DMS 273 (cell line): ENCODE measurements at regions not wholly inside any gene's neighbourhood (a gene's known extent, or its start where the extent isn't known, plus 50 kb on each side); places are given as distances from the start of the nearest gene placed in this dataset.
"Not testable (repeated sequence)": the region's sequence is repeated elsewhere in the genome, so short reads cannot be mapped to it uniquely, and the experiment has no call there.

Experiments
- DNase-seq: peaks from one replicate; lab custom pipeline; 2025; ENCODE audit not compliant: unreplicated experiment; lab: John Stamatoyannopoulos, UW

DNA sequence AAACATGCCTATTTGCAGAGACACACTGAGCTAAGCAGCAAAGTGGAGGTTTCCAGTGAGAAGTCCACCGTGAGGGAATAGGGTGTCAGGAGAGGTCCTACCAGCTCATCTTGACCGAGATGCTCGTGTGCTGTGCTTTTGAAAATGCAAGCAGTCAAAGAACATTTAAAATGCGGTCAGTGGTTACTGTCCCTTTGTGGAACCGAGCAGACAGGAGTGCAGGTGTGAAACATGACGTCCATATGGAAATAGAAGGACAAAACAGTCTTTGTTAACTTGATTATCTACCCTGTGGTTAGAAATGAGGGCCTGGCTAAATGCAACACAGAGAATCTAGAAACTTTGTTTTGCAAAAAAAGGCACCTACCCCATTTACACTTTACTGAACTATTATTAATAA lies 473.3 kb downstream of the SPATA31A6 start:
- not testable (repeated sequence) for DNase-seq

DNA sequence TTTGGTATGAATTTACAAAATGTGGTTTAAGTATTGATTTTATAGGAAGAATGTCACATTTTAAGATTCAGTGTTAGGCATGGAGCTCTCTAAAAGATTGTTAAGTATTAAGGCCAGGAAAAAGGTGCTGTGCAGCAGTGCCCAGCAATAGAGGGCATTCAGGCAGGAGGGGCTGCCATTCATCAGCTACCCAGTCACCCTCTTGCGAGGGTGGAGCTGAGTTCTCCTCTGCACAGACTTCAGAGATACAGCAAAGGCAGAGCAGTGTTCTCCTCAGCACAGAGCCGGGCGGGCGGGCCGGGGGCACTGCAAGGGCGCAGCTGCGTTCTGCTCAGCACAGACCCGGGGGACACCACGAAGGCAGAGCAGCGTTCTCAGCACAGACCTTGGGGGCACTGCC lies 474.0 kb downstream of the SPATA31A6 start:
- DNase-seq: not testable (repeated sequence)

DNA sequence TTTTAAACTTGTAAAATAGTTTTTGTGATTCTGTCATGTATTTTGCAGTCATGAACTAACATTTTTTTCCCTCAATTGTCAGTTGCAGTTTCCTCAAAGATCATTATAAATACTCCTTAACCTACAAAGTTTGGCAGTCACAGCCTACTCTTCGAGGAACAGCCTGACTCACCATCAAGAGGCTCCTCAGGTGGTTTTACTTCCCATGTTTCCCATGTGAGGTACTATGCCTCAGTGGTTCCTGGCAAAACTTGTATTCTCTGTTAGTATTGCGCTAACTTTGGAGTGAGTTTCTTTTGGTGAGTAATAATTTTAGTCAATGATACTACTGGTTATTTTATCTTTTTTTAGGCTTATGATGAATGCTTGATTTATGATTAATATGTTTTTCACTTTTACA lies 513.7 kb downstream of the SPATA31A6 start:
- not testable (repeated sequence) for DNase-seq

DNA sequence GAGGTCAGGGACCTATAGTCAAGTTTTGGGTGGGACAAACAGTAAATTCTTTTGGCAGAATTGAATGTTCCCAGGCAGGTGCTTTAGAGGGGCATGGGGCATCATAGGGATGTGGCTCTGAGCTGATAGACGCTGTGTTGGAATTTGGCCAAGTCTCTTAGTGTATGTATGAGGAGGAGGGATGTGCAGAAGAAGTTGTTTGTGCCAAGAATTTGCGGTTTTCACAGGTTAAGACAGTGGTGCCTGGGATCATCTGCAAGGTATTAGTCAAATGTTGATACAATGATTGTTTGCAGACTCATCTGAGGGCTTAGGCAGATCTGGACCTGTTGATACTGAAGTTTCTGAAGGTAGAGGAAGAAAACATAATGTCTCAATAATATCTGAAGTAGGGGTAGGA lies 519.4 kb downstream of the SPATA31A6 start:
- not testable (repeated sequence) for DNase-seq

DNA sequence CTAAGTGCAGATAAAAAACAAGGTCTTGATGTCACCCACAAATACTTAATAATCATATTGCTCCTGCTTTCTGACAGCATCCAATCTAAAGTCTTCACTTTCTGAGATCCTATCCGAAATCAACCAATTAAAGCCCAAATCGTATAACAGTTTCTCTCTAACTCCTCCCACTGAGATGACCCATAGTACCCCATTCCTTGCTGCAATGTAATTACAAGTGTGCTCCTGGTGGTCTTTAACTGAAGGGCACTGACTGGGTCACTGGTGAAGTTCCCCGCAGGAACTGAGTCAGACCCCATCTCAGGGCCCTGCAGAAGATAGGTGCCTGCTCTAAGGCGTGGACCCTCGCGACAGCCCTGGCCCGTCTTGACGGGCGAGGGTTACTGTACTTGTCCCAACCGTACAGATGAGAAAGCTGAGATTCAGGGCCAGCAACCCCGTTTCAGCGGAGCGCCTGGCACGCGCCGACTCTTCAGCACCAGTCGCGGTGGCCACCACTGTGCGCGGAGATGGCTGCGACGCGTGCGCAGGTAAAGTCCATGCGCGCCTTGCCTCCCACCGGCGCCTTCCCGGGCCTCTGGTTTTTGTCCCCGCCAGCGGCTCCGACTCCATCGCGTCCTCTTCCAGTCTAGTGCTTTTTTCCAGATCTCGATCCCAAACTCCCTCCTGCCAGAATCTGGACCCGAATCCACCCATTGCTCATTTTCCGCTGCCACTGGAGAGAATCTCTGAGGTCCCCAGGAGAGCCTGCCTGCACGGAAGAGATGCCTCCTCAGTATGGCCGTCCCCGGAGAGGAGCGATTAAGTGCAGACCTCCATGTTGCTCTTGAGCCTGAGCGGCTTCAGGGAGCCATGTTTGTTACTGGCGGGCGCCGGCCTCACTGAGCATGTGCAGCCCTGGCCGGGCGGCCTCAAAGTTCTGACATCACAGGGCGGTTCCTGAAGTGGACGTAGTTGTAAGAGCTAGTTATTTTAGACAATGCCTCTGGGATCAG lies 541.7 kb downstream of the SPATA31A6 start:
- DNase-seq: not testable (repeated sequence)

DNA sequence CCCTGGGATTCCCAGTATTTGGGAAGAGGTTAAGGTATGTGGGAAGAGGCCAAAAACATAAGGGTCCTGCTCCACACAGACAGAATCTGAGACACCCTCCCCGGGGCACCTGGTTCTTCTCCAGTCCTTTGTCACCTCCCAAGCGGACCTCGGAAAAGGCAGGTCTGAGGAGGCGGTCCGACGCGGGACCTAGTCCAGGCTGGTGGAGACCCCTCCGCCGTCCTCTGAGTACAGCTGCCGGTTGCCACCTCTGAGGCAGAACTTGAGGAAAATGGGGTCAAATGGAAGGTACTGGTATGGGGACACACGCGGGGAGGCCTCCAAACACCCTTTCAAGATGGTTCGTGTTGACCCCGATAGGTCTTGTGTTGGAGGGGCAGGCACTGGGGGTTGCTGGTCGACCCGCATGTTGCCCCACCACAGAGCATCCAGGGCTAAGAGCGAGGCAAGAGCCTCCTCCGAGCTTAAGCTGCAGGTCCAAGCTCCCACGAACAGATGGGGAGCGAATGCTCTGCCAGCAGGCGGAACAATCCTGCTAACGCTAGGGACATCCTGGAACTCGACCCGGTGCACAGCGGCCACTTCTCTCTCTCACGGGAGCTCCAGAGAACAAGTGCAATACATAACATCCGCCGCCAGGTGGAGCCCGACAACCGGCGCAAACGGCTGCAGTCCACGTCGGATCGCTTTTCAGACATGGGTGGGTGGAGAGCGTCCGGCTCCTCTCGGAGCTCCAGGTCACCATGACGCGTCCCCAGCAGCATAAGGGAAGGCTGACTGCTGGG lies 559.8 kb downstream of the SPATA31A6 start:
- peak; percentile 86 for DNase-seq

DNA sequence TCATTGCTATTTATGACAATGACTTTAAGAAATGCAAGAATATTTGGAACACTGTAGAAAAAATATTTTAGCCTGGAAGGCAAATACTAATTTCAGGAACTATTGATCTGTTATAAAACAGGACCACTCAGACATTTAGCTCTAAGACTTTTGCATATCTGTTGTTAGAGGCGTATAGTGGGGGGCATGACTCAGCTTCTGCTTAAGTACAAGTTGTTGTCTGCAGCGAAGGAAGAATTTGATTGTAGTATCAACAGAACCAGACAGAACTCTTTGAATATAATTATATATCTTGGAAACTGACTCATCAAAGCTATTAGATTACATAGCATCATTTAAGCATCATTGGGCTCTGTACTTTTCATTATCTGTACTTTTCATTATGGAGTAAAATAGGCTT lies 573.8 kb downstream of the SPATA31A6 start:
- not testable (repeated sequence) for DNase-seq

DNA sequence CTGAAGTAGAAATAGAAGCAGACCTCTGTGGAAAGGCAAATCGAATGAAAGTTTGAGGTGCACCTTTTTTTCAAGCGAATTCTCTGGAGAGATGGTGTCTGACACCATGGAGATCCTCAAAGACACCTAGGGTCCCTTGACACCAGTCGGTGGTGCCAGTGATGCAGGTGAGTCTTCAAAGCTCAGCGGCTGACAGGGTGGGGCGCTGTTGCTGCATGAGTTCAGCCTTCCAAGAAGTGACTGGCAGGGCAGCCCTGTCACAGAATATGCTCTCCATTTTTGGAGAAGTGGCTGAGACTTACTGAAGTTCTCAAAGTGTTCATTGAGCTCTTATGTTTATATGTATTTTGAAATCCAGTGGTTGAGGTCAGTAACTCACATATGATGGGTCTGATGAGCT lies 575.9 kb downstream of the SPATA31A6 start:
- DNase-seq: peak; percentile 7

DNA sequence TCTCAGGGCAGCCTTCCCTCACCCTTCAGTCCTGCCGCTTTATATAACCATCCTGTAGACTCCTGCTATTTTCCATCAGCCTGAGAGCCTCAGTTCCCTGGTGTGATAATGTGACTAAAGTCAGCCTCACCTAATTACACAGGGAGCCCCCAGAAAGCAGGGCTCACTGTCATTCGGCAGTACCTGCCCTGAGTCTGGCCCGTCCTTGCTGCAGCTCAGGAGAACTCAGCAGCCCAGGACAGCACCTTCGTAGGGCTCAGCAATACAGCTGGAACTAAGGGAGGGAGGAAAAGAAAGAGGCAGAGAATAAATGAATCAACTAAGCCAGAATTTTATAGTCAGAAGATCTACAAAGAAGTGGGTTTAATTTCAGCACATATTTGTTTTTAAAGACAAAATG lies 598.7 kb downstream of the SPATA31A6 start:
- not testable (repeated sequence) for DNase-seq

DNA sequence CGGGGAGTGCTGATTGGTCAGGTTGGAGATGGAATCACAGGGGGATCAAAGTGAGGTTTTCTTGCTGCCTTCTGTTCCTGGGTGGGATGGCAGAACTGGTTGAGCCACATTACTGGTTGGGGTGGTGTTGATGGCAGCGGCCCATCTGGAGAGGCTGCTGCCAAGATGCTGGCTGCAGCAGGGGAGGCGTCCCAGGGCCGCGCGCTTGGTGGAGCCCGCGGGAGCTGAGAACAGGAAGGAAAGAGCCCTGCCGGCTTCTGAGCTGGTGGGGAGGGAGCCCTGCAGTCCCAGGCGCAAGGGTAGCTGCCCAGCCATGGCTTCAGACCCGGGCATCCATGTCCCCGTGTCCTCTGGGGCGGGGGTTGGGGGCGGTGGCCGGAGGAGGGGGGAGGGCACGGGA lies 609.3 kb downstream of the SPATA31A6 start:
- peak; percentile 76 for DNase-seq

DNA sequence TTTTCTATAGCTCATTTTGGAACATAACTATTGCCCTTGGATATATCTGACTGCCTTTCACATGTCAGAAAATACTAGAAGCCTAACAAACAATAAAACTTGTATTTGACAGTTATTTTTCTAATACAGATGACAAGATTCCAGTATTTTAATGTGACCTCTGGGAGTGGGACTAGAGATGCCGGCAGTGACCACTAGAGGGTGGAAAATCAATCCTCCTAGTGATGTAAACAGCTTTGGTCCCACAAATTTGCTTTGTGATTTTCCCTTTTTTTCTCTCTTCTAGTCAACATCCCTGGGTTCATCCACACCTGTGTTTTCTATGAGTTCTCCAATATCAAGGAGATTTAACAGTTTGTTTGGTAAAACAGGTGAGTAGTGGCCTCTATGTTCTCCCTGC lies 615.1 kb downstream of the SPATA31A6 start:
- DNase-seq: peak; percentile 29

DNA sequence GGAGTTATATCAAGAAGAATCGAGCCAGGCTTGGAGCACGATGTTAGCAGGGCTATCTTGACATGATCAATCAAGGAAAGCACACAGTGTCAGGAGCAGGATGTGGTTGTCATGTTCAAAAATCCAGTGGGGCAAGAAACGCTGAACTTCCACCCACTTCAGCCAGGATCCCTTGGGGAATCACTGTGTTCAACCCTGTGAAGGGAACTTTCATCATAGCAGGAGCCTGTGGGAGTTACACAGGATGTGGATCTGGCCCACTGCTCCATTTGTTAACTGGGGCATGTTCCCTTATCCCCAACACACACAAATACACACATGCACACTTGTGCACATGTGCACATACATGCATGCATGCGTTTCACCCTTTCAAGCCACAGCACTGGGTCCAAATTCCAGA lies 619.3 kb downstream of the SPATA31A6 start:
- not testable (repeated sequence) for DNase-seq

DNA sequence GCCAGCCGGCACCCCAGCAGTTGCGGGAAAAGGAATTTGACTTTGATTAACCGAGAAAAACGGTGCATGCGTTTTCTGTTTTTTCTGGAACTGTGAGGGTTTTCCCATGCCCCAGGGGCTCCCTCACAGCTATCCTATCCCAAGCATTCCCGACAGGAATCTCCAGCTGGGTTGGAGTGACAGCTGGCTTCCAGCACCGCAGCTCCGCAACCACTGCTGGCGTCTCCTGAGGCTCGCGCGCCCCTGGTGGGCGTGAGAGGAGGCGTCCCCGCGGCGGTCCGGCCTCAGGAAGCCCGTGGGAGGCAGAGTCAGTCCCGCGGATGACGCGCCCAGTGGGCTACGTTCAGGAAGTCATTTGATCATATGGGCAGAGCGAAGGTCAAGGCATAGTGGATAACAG lies 623.2 kb downstream of the SPATA31A6 start:
- DNase-seq: peak; percentile 50

DNA sequence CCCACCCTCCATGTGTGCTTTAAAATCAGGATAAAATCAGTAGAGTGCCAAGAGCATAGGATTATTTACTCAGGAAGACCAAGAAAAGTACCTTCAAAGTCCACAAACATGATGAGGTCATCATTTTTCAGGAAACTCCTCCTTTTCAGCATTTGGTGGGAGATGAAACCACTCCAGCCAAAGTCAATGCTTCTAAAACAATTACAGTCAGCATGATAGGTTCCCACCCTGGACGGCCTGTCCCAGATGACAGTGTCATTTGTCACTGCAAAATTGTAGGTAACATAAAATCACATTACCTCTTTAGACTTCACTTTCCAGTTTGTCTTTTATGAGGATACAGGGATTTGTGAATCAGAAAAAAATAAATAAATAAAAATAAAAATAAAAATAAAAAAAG lies 638.0 kb downstream of the SPATA31A6 start:
- not testable (repeated sequence) for DNase-seq

DNA sequence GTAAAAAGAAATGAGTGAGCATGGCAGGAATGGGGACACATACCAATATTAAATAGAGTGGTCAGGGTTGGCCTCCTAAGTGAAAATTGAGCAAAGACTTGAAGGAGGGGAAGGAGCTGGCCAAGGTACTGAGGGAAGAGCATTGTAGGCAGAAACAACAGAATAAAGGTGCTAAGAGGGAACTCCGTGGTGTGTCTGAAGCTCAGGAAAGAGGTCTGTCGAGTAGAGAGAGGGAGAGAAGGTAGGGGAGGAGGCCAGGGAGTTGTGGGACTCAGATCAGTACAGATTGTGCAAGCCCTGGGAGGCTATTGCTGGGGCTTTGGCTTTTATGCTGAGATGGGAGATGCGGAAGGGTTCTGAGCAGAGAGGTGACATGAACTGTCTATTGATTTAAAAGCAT lies 664.7 kb downstream of the SPATA31A6 start:
- DNase-seq: not testable (repeated sequence)

DNA sequence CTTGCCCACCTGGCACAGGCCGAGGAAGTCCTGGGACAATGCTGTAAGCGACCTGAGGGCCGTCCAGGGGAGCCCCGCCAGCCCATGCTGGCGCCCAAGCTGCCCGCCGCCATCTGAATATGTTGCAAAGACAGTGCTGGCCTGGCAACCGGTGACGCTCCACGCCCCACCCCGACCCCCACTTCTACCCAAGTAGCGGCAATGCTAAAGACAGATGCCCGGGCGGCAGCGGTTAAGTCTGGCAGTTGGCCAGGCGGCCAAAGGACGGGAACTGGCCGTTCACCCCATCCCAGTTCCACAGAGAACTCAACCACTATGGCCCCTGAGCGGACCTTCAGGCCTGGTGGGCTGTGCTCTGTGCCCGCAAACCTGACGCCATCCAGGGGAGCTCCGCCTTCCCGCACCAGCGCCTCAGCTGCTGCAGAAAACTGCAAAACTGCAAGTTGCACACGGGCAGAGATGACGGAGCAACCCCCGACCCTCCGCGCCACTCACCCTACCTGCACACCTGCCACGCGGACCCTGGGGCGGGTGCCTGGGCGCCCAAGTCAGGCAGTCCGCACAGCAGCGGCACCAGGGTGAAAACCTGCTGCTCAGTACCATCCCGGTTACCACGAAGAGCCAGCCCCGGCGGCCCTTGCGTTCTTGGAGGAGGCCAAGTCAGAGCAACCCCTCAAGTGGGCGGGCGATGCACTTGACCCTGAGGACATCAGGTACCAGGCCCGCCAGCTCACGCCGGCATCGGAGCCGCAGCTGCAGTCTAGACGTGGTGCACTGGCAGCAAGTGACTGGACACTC lies 667.6 kb downstream of the SPATA31A6 start:
- DNase-seq: not testable (repeated sequence)

DNA sequence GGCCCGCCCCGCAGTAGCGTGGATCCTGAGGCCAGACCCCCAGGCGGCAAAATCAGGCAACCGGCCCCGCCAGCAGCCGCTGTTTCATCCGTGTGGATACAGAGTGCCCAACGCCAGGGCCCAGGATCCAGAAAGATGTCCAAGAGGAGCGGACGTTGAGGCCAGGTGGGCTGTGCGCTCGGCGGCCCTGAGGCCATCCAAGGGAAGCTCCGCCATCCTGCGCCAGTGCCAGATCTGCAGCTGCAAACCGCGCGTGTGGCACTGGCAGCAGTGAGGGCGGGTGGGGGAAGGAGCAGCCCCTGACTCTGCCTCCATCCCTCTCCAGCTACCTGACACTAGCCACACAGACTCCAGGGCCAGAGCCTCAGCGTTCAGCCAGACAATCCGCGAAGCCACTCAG lies 668.2 kb downstream of the SPATA31A6 start:
- peak; percentile 4 for DNase-seq

DNA sequence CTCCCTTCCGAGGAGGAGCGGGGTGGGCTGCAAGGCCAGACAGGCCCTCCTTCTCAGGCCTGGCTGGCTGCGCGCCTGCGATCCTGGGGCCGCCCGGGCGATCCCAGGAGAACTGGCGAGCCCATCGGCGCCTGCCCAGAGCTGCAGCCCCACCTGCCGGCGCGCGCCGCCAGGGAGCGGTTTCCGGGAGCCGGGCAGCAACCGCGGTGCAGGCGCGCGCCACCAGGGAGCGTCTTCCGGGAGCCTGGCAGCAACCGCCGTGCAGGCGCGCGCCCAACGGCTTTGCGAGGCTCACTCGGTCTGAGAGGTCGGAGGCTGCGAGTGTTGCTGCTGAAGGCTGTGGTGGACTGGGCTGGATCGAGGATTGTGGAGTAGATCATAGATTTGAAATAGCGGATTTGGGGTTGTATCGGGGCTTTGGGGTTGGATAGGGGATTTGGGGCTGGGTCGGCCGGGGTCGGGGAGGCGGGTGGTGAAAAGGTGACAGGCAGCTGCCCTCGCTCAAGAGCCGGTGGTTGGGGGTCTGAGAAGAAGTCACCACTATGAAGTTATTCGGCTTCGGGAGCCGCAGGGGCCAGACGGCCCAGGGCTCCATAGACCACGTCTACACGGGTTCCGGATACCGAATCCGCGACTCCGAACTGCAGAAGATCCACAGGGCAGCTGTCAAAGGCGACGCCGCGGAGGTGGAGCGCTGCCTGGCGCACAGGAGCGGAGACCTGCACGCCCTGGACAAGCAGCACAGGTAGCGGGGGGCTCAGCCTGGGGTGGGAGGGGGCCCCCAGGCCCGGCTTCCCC lies 668.9 kb downstream of the SPATA31A6 start:
- DNase-seq: peak; percentile 91

DNA sequence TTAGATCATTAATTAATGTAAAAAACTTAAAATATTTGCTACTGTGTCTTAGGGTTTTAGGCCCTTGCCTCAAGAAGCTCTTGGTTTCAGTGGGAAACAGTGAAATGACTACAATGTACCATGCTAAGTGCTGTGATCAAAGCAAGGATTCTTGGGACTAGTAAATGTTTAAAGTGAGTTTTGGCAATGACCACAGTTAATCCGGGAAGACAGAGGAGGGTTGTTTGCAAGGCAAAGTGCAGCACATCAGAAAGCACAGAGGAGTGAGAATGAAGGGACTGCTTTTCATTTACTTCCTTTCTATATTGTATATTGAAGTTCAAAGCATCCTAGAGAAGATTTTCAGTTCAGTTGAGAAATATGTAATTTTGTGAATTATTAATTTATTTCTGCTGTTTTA lies 676.7 kb downstream of the SPATA31A6 start:
- not testable (repeated sequence) for DNase-seq

DNA sequence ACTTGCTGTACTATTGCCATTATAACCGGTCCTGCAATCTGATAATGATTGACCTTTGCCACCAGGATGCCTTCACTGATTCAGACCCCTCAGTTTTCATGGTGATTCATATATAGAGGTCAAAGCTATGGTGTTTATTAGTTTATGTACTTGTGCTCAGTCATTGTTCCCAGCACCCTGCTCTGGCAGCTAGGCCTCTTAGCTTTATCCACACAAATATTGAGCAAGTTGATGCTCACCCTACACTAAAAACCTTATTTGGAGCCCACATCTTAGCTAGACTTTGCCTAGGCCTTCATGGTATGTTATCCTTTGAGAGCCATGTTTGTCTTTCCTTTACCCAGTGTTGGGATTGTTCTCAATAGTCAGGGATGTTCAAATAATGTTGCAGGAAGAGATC lies 679.0 kb downstream of the SPATA31A6 start:
- not testable (repeated sequence) for DNase-seq
